ENCODE measurements at regions not wholly inside any gene's neighbourhood (a gene's known extent, or its start where the extent isn't known, plus 50 kb on each side); places are given as distances from the start of the nearest gene placed in this dataset.

DNA sequence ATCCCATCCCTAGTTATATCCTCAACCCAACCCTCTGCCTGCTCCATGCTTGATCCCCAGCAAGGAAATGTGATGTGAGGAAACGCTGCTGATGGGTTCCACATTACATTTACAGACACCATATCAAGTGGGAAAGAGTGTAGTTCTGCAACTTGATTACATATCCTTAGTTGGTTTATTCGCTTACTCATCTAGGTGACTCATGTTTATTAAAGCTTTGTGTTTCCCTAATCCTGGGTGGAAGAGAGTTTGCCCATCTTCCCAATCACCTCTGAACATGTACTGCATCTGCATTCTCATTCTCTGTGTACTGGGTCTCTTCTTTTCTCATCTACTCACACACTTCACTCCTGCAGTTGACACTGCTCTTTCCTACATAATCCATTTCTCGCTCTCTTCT, 91.7 kb upstream of the PDZRN3 start:
- TF ChIP-seq, protein P1, sequence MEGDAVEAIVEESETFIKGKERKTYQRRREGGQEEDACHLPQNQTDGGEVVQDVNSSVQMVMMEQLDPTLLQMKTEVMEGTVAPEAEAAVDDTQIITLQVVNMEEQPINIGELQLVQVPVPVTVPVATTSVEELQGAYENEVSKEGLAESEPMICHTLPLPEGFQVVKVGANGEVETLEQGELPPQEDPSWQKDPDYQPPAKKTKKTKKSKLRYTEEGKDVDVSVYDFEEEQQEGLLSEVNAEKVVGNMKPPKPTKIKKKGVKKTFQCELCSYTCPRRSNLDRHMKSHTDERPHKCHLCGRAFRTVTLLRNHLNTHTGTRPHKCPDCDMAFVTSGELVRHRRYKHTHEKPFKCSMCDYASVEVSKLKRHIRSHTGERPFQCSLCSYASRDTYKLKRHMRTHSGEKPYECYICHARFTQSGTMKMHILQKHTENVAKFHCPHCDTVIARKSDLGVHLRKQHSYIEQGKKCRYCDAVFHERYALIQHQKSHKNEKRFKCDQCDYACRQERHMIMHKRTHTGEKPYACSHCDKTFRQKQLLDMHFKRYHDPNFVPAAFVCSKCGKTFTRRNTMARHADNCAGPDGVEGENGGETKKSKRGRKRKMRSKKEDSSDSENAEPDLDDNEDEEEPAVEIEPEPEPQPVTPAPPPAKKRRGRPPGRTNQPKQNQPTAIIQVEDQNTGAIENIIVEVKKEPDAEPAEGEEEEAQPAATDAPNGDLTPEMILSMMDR (IDR thresholded peaks at IDR 0.05; ENCODE audit: low read length) = no peak
- TF ChIP-seq EZH2 (IDR thresholded peaks at IDR 0.05; ENCODE audit: borderline replicate concordance, low read length) = no peak
